GM21528 (cell line): ENCODE measurements at regions not wholly inside any gene's neighbourhood (a gene's known extent, or its start where the extent isn't known, plus 50 kb on each side); places are given as distances from the start of the nearest gene placed in this dataset.
"Not testable (repeated sequence)": the region's sequence is repeated elsewhere in the genome, so short reads cannot be mapped to it uniquely, and the experiment has no call there.

Experiments used
- ATAC-seq: cut with Tn5 transposase; IDR thresholded peaks from one replicate; pipeline ENCODE4 v1.9.1; 2021; ENCODE audit warnings: mild to moderate bottlenecking, moderate library complexity; ENCODE audit not compliant: unreplicated experiment, low FRiP score

- ATAC-seq = not testable (repeated sequence)
These were observed 586.4 kb upstream of the MBL2 start for GRCh38 chr10:53358978-53359377.

- no peak for ATAC-seq
These were observed 586.0 kb upstream of the MBL2 start for GRCh38 chr10:53358536-53358935.

GRCh38 chr10:53357587-53357986, 585.0 kb upstream of the MBL2 start:
- ATAC-seq = no peak

GRCh38 chr10:53356616-53357349, 584.2 kb upstream of the MBL2 start:
- ATAC-seq = no peak

GRCh38 chr10:53342531-53342930, 569.9 kb upstream of the MBL2 start:
- not testable (repeated sequence) for ATAC-seq

- ATAC-seq = not testable (repeated sequence)
These were observed 565.6 kb upstream of the MBL2 start for GRCh38 chr10:53338199-53338598.

- not testable (repeated sequence) for ATAC-seq
These were observed 563.3 kb upstream of the MBL2 start for GRCh38 chr10:53335803-53336422.

GRCh38 chr10:53331460-53331859, 558.9 kb upstream of the MBL2 start:
- ATAC-seq = no peak

GRCh38 chr10:53326401-53327305, 554.1 kb upstream of the MBL2 start:
- not testable (repeated sequence) for ATAC-seq

GRCh38 chr10:53325066-53325465, 552.5 kb upstream of the MBL2 start:
- no peak for ATAC-seq

- ATAC-seq = no peak
These were observed 543.1 kb upstream of the MBL2 start for GRCh38 chr10:53315709-53316108.

GRCh38 chr10:53314876-53315275, 542.3 kb upstream of the MBL2 start:
- no peak for ATAC-seq

GRCh38 chr10:53298443-53298842, 525.9 kb upstream of the MBL2 start:
- no peak for ATAC-seq

- no peak for ATAC-seq
These were observed 512.1 kb upstream of the MBL2 start for GRCh38 chr10:53284615-53285182.

GRCh38 chr10:53276797-53277196, 504.2 kb upstream of the MBL2 start:
- ATAC-seq = no peak

GRCh38 chr10:53269482-53269881, 496.9 kb upstream of the MBL2 start:
- ATAC-seq = no peak

GRCh38 chr10:53260213-53260612, 487.6 kb upstream of the MBL2 start:
- ATAC-seq = no peak

- no peak for ATAC-seq
These were observed 484.0 kb upstream of the MBL2 start for GRCh38 chr10:53256623-53257022.

GRCh38 chr10:53255661-53256205, 483.1 kb upstream of the MBL2 start:
- ATAC-seq = no peak

GRCh38 chr10:53253221-53253620, 480.6 kb upstream of the MBL2 start:
- no peak for ATAC-seq

GRCh38 chr10:53239873-53240272, 467.3 kb upstream of the MBL2 start:
- no peak for ATAC-seq
